ENCODE measurements at regions not wholly inside any gene's neighbourhood (a gene's known extent, or its start where the extent isn't known, plus 50 kb on each side); places are given as distances from the start of the nearest gene placed in this dataset.

- no peaks in the 10 kb centered on the region for H3K79me2 ChIP-seq (ENCODE audit: low read length)
- no peak overlapping the region for H3K27ac ChIP-seq (ENCODE audit: low read length)
- no peaks in the 10 kb centered on the region for H3K36me3 ChIP-seq (ENCODE audit: insufficient read depth, low read length)
- H3K27me3 ChIP-seq (ENCODE audit: low read length), result 0 out of 2 replicates have a peak, but pooled peaks cover 2% of the 10 kb centered on the region
- H3K4me1 ChIP-seq (ENCODE audit: low read length), result peaks cover 14% of the 10 kb centered on the region
- no peaks in the 10 kb centered on the region for H3K9me3 ChIP-seq (ENCODE audit: low read length)
- peak; percentile 21 for DNase-seq
- no peak overlapping the region for H3K9ac ChIP-seq (ENCODE audit: low read length)
- H4K20me1 ChIP-seq (ENCODE audit: insufficient read depth, low read depth, low read length), result no peaks in the 10 kb centered on the region
- no peak overlapping the region for H3K4me3 ChIP-seq (ENCODE audit: low read length)
- no peaks in the 10 kb centered on the region for H3K9me2 ChIP-seq (replicated peaks; ENCODE audit: insufficient read depth, low read length)
- H3K4me2 ChIP-seq (ENCODE audit: low read depth, low read length, poor library complexity, severe bottlenecking), result no peak overlapping the region
- H2AFZ ChIP-seq (ENCODE audit: low read length), result no peak overlapping the region
Observed at GRCh38 chr1:203401199-203401877, 50.4 kb upstream of the FMOD start.

GRCh38 chr1:203402152-203402551, 51.2 kb upstream of the FMOD start:
- Histone ChIP-seq H3K27me3 (ENCODE audit: low read length) (0 out of 2 replicates have a peak, but pooled peaks cover 2% of the 10 kb centered on the region), H3K36me3 (ENCODE audit: insufficient read depth, low read length) (no peaks in the 10 kb centered on the region), H3K4me2 (ENCODE audit: low read depth, low read length, poor library complexity, severe bottlenecking) (peak overlapping the region; percentile 41), H3K4me3 (ENCODE audit: low read length) (no peak overlapping the region), H4K20me1 (ENCODE audit: insufficient read depth, low read depth, low read length) (no peaks in the 10 kb centered on the region), H3K9ac (ENCODE audit: low read length) (no peak overlapping the region), H3K27ac (ENCODE audit: low read length) (no peak overlapping the region), H3K4me1 (ENCODE audit: low read length) (peaks cover 14% of the 10 kb centered on the region), H3K9me2 (replicated peaks; ENCODE audit: insufficient read depth, low read length) (no peaks in the 10 kb centered on the region), H3K79me2 (ENCODE audit: low read length) (no peaks in the 10 kb centered on the region), H3K9me3 (ENCODE audit: low read length) (no peaks in the 10 kb centered on the region), H2AFZ (ENCODE audit: low read length) (no peak overlapping the region; the same call in 1 of the 2 replicates)
- peak; percentile 29 for DNase-seq

- no peak overlapping the region for H3K9ac ChIP-seq (ENCODE audit: low read length)
Observed at GRCh38 chr1:203402629-203403337, 51.9 kb upstream of the FMOD start.

GRCh38 chr1:203403586-203403985, 52.7 kb upstream of the FMOD start:
- no peaks in the 10 kb centered on the region for H3K9me2 ChIP-seq (replicated peaks; ENCODE audit: insufficient read depth, low read length)
- no peak overlapping the region for H3K27ac ChIP-seq (ENCODE audit: low read length)
- no peaks in the 10 kb centered on the region for H3K79me2 ChIP-seq (ENCODE audit: low read length)
- H3K9me3 ChIP-seq (ENCODE audit: low read length), result no peaks in the 10 kb centered on the region
- peaks cover 17% of the 10 kb centered on the region for H3K4me1 ChIP-seq (ENCODE audit: low read length)
- peak; percentile 22 for DNase-seq
- no peaks in the 10 kb centered on the region for H3K36me3 ChIP-seq (ENCODE audit: insufficient read depth, low read length)
- no peak overlapping the region for H3K9ac ChIP-seq (ENCODE audit: low read length)
- no peaks in the 10 kb centered on the region for H4K20me1 ChIP-seq (ENCODE audit: insufficient read depth, low read depth, low read length)
- no peak overlapping the region for H2AFZ ChIP-seq (ENCODE audit: low read length)
- H3K4me2 ChIP-seq (ENCODE audit: low read depth, low read length, poor library complexity, severe bottlenecking), result no peak overlapping the region
- 0 out of 2 replicates have a peak, but pooled peaks cover 2% of the 10 kb centered on the region for H3K27me3 ChIP-seq (ENCODE audit: low read length)
- H3K4me3 ChIP-seq (ENCODE audit: low read length), result no peak overlapping the region

More at GRCh38 chr1:203402629-203403337, 51.9 kb upstream of the FMOD start:
- DNase-seq, result peak; percentile 50
- Histone ChIP-seq H4K20me1 (ENCODE audit: insufficient read depth, low read depth, low read length) (no peaks in the 10 kb centered on the region), H3K9me3 (ENCODE audit: low read length) (no peaks in the 10 kb centered on the region), H3K79me2 (ENCODE audit: low read length) (no peaks in the 10 kb centered on the region), H3K4me2 (ENCODE audit: low read depth, low read length, poor library complexity, severe bottlenecking) (peak overlapping the region; percentile 41), H3K4me3 (ENCODE audit: low read length) (no peak overlapping the region), H3K36me3 (ENCODE audit: insufficient read depth, low read length) (no peaks in the 10 kb centered on the region), H3K9me2 (replicated peaks; ENCODE audit: insufficient read depth, low read length) (no peaks in the 10 kb centered on the region), H3K27me3 (ENCODE audit: low read length) (0 out of 2 replicates have a peak, but pooled peaks cover 2% of the 10 kb centered on the region), H3K27ac (ENCODE audit: low read length) (no peak overlapping the region), H3K4me1 (ENCODE audit: low read length) (peaks cover 14% of the 10 kb centered on the region), H2AFZ (ENCODE audit: low read length) (no peak overlapping the region; the same call in 1 of the 2 replicates)

GRCh38 chr1:203404546-203404945, 53.6 kb upstream of the FMOD start:
- no peaks in the 10 kb centered on the region for H3K36me3 ChIP-seq (ENCODE audit: insufficient read depth, low read length)
- H3K9me2 ChIP-seq (replicated peaks; ENCODE audit: insufficient read depth, low read length), result no peaks in the 10 kb centered on the region
- no peak overlapping the region for H2AFZ ChIP-seq (ENCODE audit: low read length)
- H3K4me2 ChIP-seq (ENCODE audit: low read depth, low read length, poor library complexity, severe bottlenecking), result no peak overlapping the region
- no peaks in the 10 kb centered on the region for H3K79me2 ChIP-seq (ENCODE audit: low read length)
- H3K9ac ChIP-seq (ENCODE audit: low read length), result no peak overlapping the region
- H3K4me1 ChIP-seq (ENCODE audit: low read length), result peaks cover 26% of the 10 kb centered on the region
- DNase-seq, result no peak
- H3K9me3 ChIP-seq (ENCODE audit: low read length), result no peaks in the 10 kb centered on the region
- no peak overlapping the region for H3K27ac ChIP-seq (ENCODE audit: low read length)
- no peaks in the 10 kb centered on the region for H4K20me1 ChIP-seq (ENCODE audit: insufficient read depth, low read depth, low read length)
- H3K4me3 ChIP-seq (ENCODE audit: low read length), result no peak overlapping the region
- H3K27me3 ChIP-seq (ENCODE audit: low read length), result no peaks in the 10 kb centered on the region

GRCh38 chr1:203405703-203406438, 54.9 kb upstream of the FMOD start:
- H3K9me3 ChIP-seq (ENCODE audit: low read length), result no peaks in the 10 kb centered on the region
- no peaks in the 10 kb centered on the region for H3K79me2 ChIP-seq (ENCODE audit: low read length)
- H3K27me3 ChIP-seq (ENCODE audit: low read length), result no peaks in the 10 kb centered on the region
- no peaks in the 10 kb centered on the region for H3K36me3 ChIP-seq (ENCODE audit: insufficient read depth, low read length)
- no peaks in the 10 kb centered on the region for H3K9me2 ChIP-seq (replicated peaks; ENCODE audit: insufficient read depth, low read length)
- no peak overlapping the region for H3K9ac ChIP-seq (ENCODE audit: low read length)
- no peak overlapping the region for H3K27ac ChIP-seq (ENCODE audit: low read length)
- no peak overlapping the region for H3K4me2 ChIP-seq (ENCODE audit: low read depth, low read length, poor library complexity, severe bottlenecking)
- H3K4me3 ChIP-seq (ENCODE audit: low read length), result no peak overlapping the region
- no peak overlapping the region for H2AFZ ChIP-seq (ENCODE audit: low read length)
- peaks cover 37% of the 10 kb centered on the region for H3K4me1 ChIP-seq (ENCODE audit: low read length)
- DNase-seq, result peak; percentile 34
- H4K20me1 ChIP-seq (ENCODE audit: insufficient read depth, low read depth, low read length), result no peaks in the 10 kb centered on the region

GRCh38 chr1:203406446-203407045, 55.6 kb upstream of the FMOD start:
- no peaks in the 10 kb centered on the region for H3K36me3 ChIP-seq (ENCODE audit: insufficient read depth, low read length)
- H3K9me2 ChIP-seq (replicated peaks; ENCODE audit: insufficient read depth, low read length), result no peaks in the 10 kb centered on the region
- H3K4me1 ChIP-seq (ENCODE audit: low read length), result peaks cover 36% of the 10 kb centered on the region
- H3K4me3 ChIP-seq (ENCODE audit: low read length), result no peak overlapping the region
- no peak overlapping the region for H3K4me2 ChIP-seq (ENCODE audit: low read depth, low read length, poor library complexity, severe bottlenecking)
- H3K27me3 ChIP-seq (ENCODE audit: low read length), result no peaks in the 10 kb centered on the region
- H3K79me2 ChIP-seq (ENCODE audit: low read length), result no peaks in the 10 kb centered on the region
- no peaks in the 10 kb centered on the region for H3K9me3 ChIP-seq (ENCODE audit: low read length)
- peak; percentile 27 for DNase-seq
- no peak overlapping the region for H3K9ac ChIP-seq (ENCODE audit: low read length)
- no peak overlapping the region for H3K27ac ChIP-seq (ENCODE audit: low read length)
- no peak overlapping the region for H2AFZ ChIP-seq (ENCODE audit: low read length)
- H4K20me1 ChIP-seq (ENCODE audit: insufficient read depth, low read depth, low read length), result no peaks in the 10 kb centered on the region

GRCh38 chr1:203407296-203407695, 56.4 kb upstream of the FMOD start:
- peak; percentile 38 for DNase-seq
- H2AFZ ChIP-seq (ENCODE audit: low read length), result no peak overlapping the region
- no peaks in the 10 kb centered on the region for H3K27me3 ChIP-seq (ENCODE audit: low read length)
- H3K4me1 ChIP-seq (ENCODE audit: low read length), result peaks cover 29% of the 10 kb centered on the region
- no peak overlapping the region for H3K27ac ChIP-seq (ENCODE audit: low read length)
- H4K20me1 ChIP-seq (ENCODE audit: insufficient read depth, low read depth, low read length), result no peaks in the 10 kb centered on the region
- no peaks in the 10 kb centered on the region for H3K9me2 ChIP-seq (replicated peaks; ENCODE audit: insufficient read depth, low read length)
- no peak overlapping the region for H3K4me2 ChIP-seq (ENCODE audit: low read depth, low read length, poor library complexity, severe bottlenecking)
- H3K9ac ChIP-seq (ENCODE audit: low read length), result no peak overlapping the region
- H3K9me3 ChIP-seq (ENCODE audit: low read length), result no peaks in the 10 kb centered on the region
- H3K36me3 ChIP-seq (ENCODE audit: insufficient read depth, low read length), result no peaks in the 10 kb centered on the region
- H3K79me2 ChIP-seq (ENCODE audit: low read length), result no peaks in the 10 kb centered on the region
- H3K4me3 ChIP-seq (ENCODE audit: low read length), result no peak overlapping the region
